H1 (cell line): ENCODE measurements at regions not wholly inside any gene's neighbourhood (a gene's known extent, or its start where the extent isn't known, plus 50 kb on each side); places are given as distances from the start of the nearest gene placed in this dataset.

ENCODE experiments used
- CTCF ChIA-PET: fragments of 300-600 bp; sonication (Branson Sonifier 250); formaldehyde crosslinking; loops from one replicate; lab custom pipeline; 2021; ENCODE audit not compliant: partially characterized antibody; lab: Charles Lee
- POLR2A ChIA-PET: fragments of 300-600 bp; sonication (Branson Sonifier 250); formaldehyde crosslinking; loops from one replicate; lab custom pipeline; 2021; ENCODE audit warnings: inconsistent platforms; ENCODE audit not compliant: partially characterized antibody; lab: Charles Lee
- DNase-seq, 2 experiments: peaks; one replicate each; pipeline versions ENCODE4 v3.0.0 to v3.0.0-alpha.2; 2010 to 2022; ENCODE audit warnings: low spot score in 2 of 2, low read depth in 1 of 2, mixed read lengths in 1 of 2
- FAIRE-seq: peaks from 2 replicates; lab custom pipeline; 2011; peaks lifted over from hg19 to GRCh38; lab: Jason Lieb, UNC
- H2AFZ ChIP-seq: 2 replicates; pipeline ENCODE4 v1.8.1; 2012; ENCODE audit warnings: low read length, inconsistent platforms
- H2AK5ac ChIP-seq: 2 replicates; pipeline ENCODE4 v1.6.1; 2013; ENCODE audit warnings: low read depth, low read length
- H2BK120ac ChIP-seq: replicated peaks from 2 replicates; pipeline ENCODE3; 2013; ENCODE audit warnings: low read depth, low read length, inconsistent platforms
- H2BK12ac ChIP-seq: 2 replicates; pipeline ENCODE4 v1.6.1; 2013; ENCODE audit warnings: low read depth, low read length
- H2BK15ac ChIP-seq: 2 replicates; pipeline ENCODE4 v1.6.1; 2013; ENCODE audit warnings: low read length
- H2BK20ac ChIP-seq: 2 replicates; pipeline ENCODE4 v1.6.1; 2013; ENCODE audit warnings: low read length
- H2BK5ac ChIP-seq: 2 replicates; pipeline ENCODE4 v1.6.1; 2013; ENCODE audit warnings: low read depth, low read length
- H3K14ac ChIP-seq: 2 replicates; pipeline ENCODE4 v1.6.1; 2013; ENCODE audit warnings: inconsistent platforms; ENCODE audit not compliant: insufficient read length
- H3K18ac ChIP-seq: 2 replicates; pipeline ENCODE4 v1.6.1; 2013; ENCODE audit warnings: low read length; ENCODE audit errors: extremely low read depth
- H3K23ac ChIP-seq: 2 replicates; pipeline ENCODE4 v1.6.1; 2013; ENCODE audit warnings: inconsistent platforms; ENCODE audit not compliant: insufficient read length
- H3K23me2 ChIP-seq: 2 replicates; pipeline ENCODE4 v1.6.1; 2013; ENCODE audit warnings: low read depth, low read length
- H3K27ac ChIP-seq: 2 replicates; pipeline ENCODE4 v1.6.1; 2011; ENCODE audit warnings: low read depth, low read length, inconsistent platforms
- H3K27me3 ChIP-seq, 4 experiments: replicated peaks in 1 of 4; 1 replicate in 1 of 4; 2 replicates in 3 of 4; pipeline versions ENCODE4 v1.6.1 to v1.8.1; 2011 to 2013; ENCODE audit warnings: low read length in 3 of 4, mild to moderate bottlenecking in 3 of 4, inconsistent platforms in 2 of 4, mixed read lengths in 2 of 4, moderate library complexity in 1 of 4; ENCODE audit not compliant: control insufficient read depth in 3 of 4, insufficient read depth in 3 of 4; ENCODE audit errors: extremely low read depth in 1 of 4
- H3K36me3 ChIP-seq, 4 experiments: 2 replicates each; pipeline versions ENCODE4 v1.6.1 to v1.8.1; 2011 to 2013; ENCODE audit warnings: mild to moderate bottlenecking in 4 of 4, low read length in 3 of 4, moderate library complexity in 2 of 4, control low read depth in 1 of 4, inconsistent platforms in 1 of 4; ENCODE audit not compliant: insufficient read depth in 4 of 4, control insufficient read depth in 2 of 4
- H3K4ac ChIP-seq: replicated peaks from 2 replicates; pipeline ENCODE3; 2013; ENCODE audit warnings: low read length, low read depth, mixed read lengths, inconsistent platforms; ENCODE audit not compliant: insufficient read length
- H3K4me1 ChIP-seq, 4 experiments: replicated peaks in 1 of 4; 1 replicate in 1 of 4; 2 replicates in 3 of 4; pipeline versions ENCODE4 v1.6.1 to v1.8.1; 2011 to 2013; ENCODE audit warnings: low read length in 3 of 4, inconsistent platforms in 2 of 4, mixed read lengths in 1 of 4; ENCODE audit not compliant: insufficient read depth in 4 of 4, control insufficient read depth in 3 of 4
- H3K4me2 ChIP-seq, 2 experiments: 2 replicates each; pipeline versions ENCODE4 v1.6.1 to v1.8.1; 2011 to 2013; ENCODE audit warnings: low read depth in 2 of 2, low read length in 2 of 2, control low read depth in 1 of 2, inconsistent platforms in 1 of 2, mild to moderate bottlenecking in 1 of 2; ENCODE audit not compliant: insufficient read depth in 1 of 2
- H3K4me3 ChIP-seq, 4 experiments: fragments of 200-600, 300-600 bp in 1 of 4; sonication (generic), shearing (Covaris generic), sonication (Bioruptor Twin) in 1 of 4; 2 replicates each; pipeline versions ENCODE4 v1.5.1 to v1.8.1; 2011 to 2016; ENCODE audit warnings: low read length in 4 of 4, low read depth in 3 of 4, control low read depth in 2 of 4, inconsistent platforms in 2 of 4, mild to moderate bottlenecking in 2 of 4, mixed read lengths in 1 of 4, moderate library complexity in 1 of 4; ENCODE audit not compliant: insufficient read depth in 2 of 4; ENCODE audit errors: extremely low read depth in 1 of 4
- H3K56ac ChIP-seq: replicated peaks from 2 replicates; pipeline ENCODE3; 2013; ENCODE audit warnings: low read depth, mild to moderate bottlenecking, mixed read lengths, low read length, inconsistent platforms; ENCODE audit not compliant: insufficient read length
- H3K79me1 ChIP-seq: 2 replicates; pipeline ENCODE4 v1.6.1; 2013; ENCODE audit warnings: low read depth, low read length, control low read depth
- H3K79me2 ChIP-seq, 2 experiments: 2 replicates each; pipeline versions ENCODE4 v1.6.1 to v1.8.1; 2012 to 2013; ENCODE audit warnings: low read length in 2 of 2, mild to moderate bottlenecking in 2 of 2, inconsistent platforms in 1 of 2; ENCODE audit not compliant: insufficient read depth in 2 of 2, control insufficient read depth in 1 of 2
- H3K9ac ChIP-seq, 4 experiments: replicated peaks in 1 of 4; 1 replicate in 1 of 4; 2 replicates in 3 of 4; pipeline versions ENCODE4 v1.6.1 to v1.8.1; 2011 to 2013; ENCODE audit warnings: low read depth in 3 of 4, low read length in 3 of 4, control low read depth in 2 of 4, mild to moderate bottlenecking in 2 of 4, moderate library complexity in 2 of 4, inconsistent platforms in 1 of 4; ENCODE audit errors: extremely low read depth in 1 of 4
- H3K9me3 ChIP-seq, 2 experiments: 2 replicates each; pipeline versions ENCODE4 v1.6.1 to v1.8.1; 2012 to 2013; ENCODE audit warnings: mild to moderate bottlenecking in 2 of 2, moderate library complexity in 2 of 2, control low read depth in 1 of 2, inconsistent platforms in 1 of 2, low read depth in 1 of 2, low read length in 1 of 2, mixed read lengths in 1 of 2; ENCODE audit not compliant: insufficient read depth in 2 of 2
- H4K20me1 ChIP-seq, 2 experiments: replicated peaks in 1 of 2; 2 replicates each; pipeline versions ENCODE3 to v1.8.1; 2011 to 2013; ENCODE audit warnings: inconsistent platforms in 2 of 2, low read length in 2 of 2, mild to moderate bottlenecking in 1 of 2; ENCODE audit not compliant: insufficient read depth in 2 of 2, control insufficient read depth in 1 of 2
- H4K5ac ChIP-seq: 2 replicates; pipeline ENCODE4 v1.6.1; 2013; ENCODE audit warnings: low read length, low read depth, mixed read lengths, inconsistent platforms; ENCODE audit not compliant: insufficient read length
- H4K8ac ChIP-seq: 2 replicates; pipeline ENCODE4 v1.8.0; 2013; ENCODE audit warnings: mild to moderate bottlenecking, moderate library complexity, low read length, inconsistent platforms; ENCODE audit not compliant: insufficient read depth; ENCODE audit errors: extremely low read depth
- H4K91ac ChIP-seq: replicated peaks from 2 replicates; pipeline ENCODE3; 2013; ENCODE audit warnings: low read length, mixed read lengths, inconsistent platforms; ENCODE audit not compliant: insufficient read length
- ASH2L ChIP-seq: fragments of 200-600, 300-600 bp; sonication (generic); IDR thresholded peaks from one replicate; pipeline ENCODE4 v1.7.1; 2017; ENCODE audit warnings: low read length
- ATF2 ChIP-seq: IDR thresholded peaks from 2 replicates; pipeline ENCODE4 v1.6.1; 2012; ENCODE audit warnings: low read length, inconsistent platforms
- CHD1 ChIP-seq: IDR thresholded peaks from 2 replicates; pipeline ENCODE4 v1.6.1; 2012; ENCODE audit warnings: low read depth, low read length, improper control_type of control experiment
- CREB1 ChIP-seq: IDR thresholded peaks from 2 replicates; pipeline ENCODE4 v1.6.1; 2012; ENCODE audit warnings: inconsistent platforms
- EP300 ChIP-seq, 2 experiments: IDR thresholded peaks; 1 replicate in 1 of 2; 2 replicates in 1 of 2; pipeline ENCODE4 v1.6.1; 2011 to 2012; ENCODE audit warnings: low read depth in 2 of 2, low read length in 2 of 2, mild to moderate bottlenecking in 2 of 2, borderline replicate concordance in 1 of 2, inconsistent platforms in 1 of 2, moderate library complexity in 1 of 2
- FOSL1 ChIP-seq: IDR thresholded peaks from 2 replicates; pipeline ENCODE4 v1.6.1; 2011; ENCODE audit warnings: mild to moderate bottlenecking, low read depth, low read length, moderate library complexity; ENCODE audit not compliant: insufficient read depth
- RAD21 ChIP-seq, 2 experiments: IDR thresholded peaks in 1 of 2; conservative IDR thresholded peaks in 1 of 2; 2 replicates each; pipeline ENCODE4 v1.6.1; 2011; ENCODE audit warnings: low read depth in 2 of 2, low read length in 2 of 2, improper control_type of control experiment in 1 of 2, inconsistent platforms in 1 of 2, mild to moderate bottlenecking in 1 of 2, moderate library complexity in 1 of 2
- RBBP5 ChIP-seq: IDR thresholded peaks from 2 replicates; pipeline ENCODE4 v1.7.1; 2012; ENCODE audit warnings: low read depth, mild to moderate bottlenecking, inconsistent platforms, low read length, moderate library complexity, borderline replicate concordance
- SP1 ChIP-seq: IDR thresholded peaks from 2 replicates; pipeline ENCODE4 v1.6.1; 2011; ENCODE audit warnings: low read depth, low read length
- WGBS, 2 experiments: shearing (Covaris generic) in 1 of 2; methylation state at CpG; one replicate each; pipeline versions ENCODE4 v1.1.6 to v1.1.7; 2013 to 2015; ENCODE audit warnings: low lambda C conversion rate in 2 of 2, mixed read lengths in 2 of 2, inconsistent platforms in 1 of 2, low coverage in 1 of 2, missing lambda C conversion rate in 1 of 2; ENCODE audit not compliant: insufficient replicate concordance in 2 of 2, insufficient coverage in 1 of 2, insufficient read length in 1 of 2; ENCODE audit errors: extremely low coverage in 1 of 2, missing lambda C conversion rate in 1 of 2; 5-methylcytosine and 5-hydroxymethylcytosine counted together

DNA sequence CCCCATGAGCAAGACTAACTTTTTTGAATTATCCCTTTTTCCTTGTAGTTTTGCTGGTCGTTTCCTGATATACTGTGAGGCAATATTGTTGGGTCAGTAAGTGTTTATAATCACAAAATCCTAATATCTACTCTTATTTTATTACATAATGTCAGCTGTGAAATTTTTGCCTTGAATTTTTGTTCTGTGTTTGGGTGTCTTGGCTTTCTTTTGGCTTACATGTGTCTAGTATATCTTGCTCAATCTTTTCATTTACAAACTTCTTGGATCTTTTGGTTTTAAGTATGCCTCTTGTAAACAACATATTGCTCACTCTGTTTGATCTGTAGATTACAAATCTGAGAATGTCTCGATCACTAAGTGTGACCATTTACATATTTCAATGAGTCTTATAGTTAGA is 330.3 kb upstream of the ARGLU1 start:
- no peak overlapping the region for H3K56ac ChIP-seq
- WGBS, 2 experiments: 86% methylated on average over 2 of the region's 2 CpGs; no CpG with 5 or more reads in 1 of the 2 experiments
- H3K23ac ChIP-seq: no peak overlapping the region
- no peak overlapping the region for H4K91ac ChIP-seq
- ChIA-PET CTCF (interaction anchor here (0.9 kb wide), 1 partner anchor 219 kb away, joined by 3 read pairs; no protein-coding TSS in a partner anchor), POLR2A (interaction anchor here (1.5 kb wide), 1 partner anchor 9 kb away, joined by 3 read pairs; no protein-coding TSS in a partner anchor)
- H2AK5ac ChIP-seq: no peak overlapping the region
- peaks cover 0 to 3% (median 0%) of the 10 kb centered on the region in 4 experiments; a peak in 1 of 7 replicates for H3K4me1 ChIP-seq
- H3K79me1 ChIP-seq: no peaks in the 10 kb centered on the region
- H2BK20ac ChIP-seq: no peak overlapping the region
- no peaks in the 10 kb centered on the region for H3K27me3 ChIP-seq
- no peak overlapping the region for H3K4ac ChIP-seq
- no peak for TF ChIP-seq ASH2L
- no peak for TF ChIP-seq CHD1
- no peak for TF ChIP-seq SP1
- no peak for TF ChIP-seq RBBP5
- no peak for TF ChIP-seq CREB1
- TF ChIP-seq RAD21 (IDR thresholded peaks at IDR 0.05 in 1 of 2, conservative IDR thresholded peaks at IDR 0.05 in 1 of 2; ENCODE audit: low read depth in 2 of 2, low read length in 2 of 2): no peak
- TF ChIP-seq EP300 (IDR thresholded peaks at IDR 0.05; ENCODE audit: borderline replicate concordance in 1 of 2, low read depth in 2 of 2, low read length in 2 of 2): no peak
- TF ChIP-seq FOSL1: no peak
- TF ChIP-seq ATF2: no peak
- no peak overlapping the region for H2BK15ac ChIP-seq
- no peak overlapping the region for H3K9ac ChIP-seq
- no peak overlapping the region for H3K18ac ChIP-seq
- H2BK12ac ChIP-seq: no peak overlapping the region
- H2BK5ac ChIP-seq: no peak overlapping the region
- H3K4me3 ChIP-seq: no peak overlapping the region
- no peak overlapping the region for H3K4me2 ChIP-seq
- no peak overlapping the region for H3K27ac ChIP-seq
- no peak overlapping the region for H3K14ac ChIP-seq
- no peak overlapping the region for H4K5ac ChIP-seq
- DNase-seq: no peak
- H4K20me1 ChIP-seq: no peaks in the 10 kb centered on the region
- H2BK120ac ChIP-seq: no peak overlapping the region
- no peaks in the 10 kb centered on the region for H3K79me2 ChIP-seq
- no peaks in the 10 kb centered on the region for H3K36me3 ChIP-seq
- no peak for FAIRE-seq
- no peaks in the 10 kb centered on the region for H3K23me2 ChIP-seq
- no peaks in the 10 kb centered on the region for H3K9me3 ChIP-seq
- no peak overlapping the region for H4K8ac ChIP-seq
- H2AFZ ChIP-seq: no peak overlapping the region
